ENCODE measurements at regions not wholly inside any gene's neighbourhood (a gene's known extent, or its start where the extent isn't known, plus 50 kb on each side); places are given as distances from the start of the nearest gene placed in this dataset.

GRCh38 chr2:146867477-146867986, 977.3 kb upstream of the ACVR2A start:
- H3K36me3 ChIP-seq, result no peaks in the 10 kb centered on the region
- no peak for TF ChIP-seq CTCF (IDR thresholded peaks at IDR 0.05)
- no peak overlapping the region for H3K27ac ChIP-seq
- no peak overlapping the region for H3K4me3 ChIP-seq (ENCODE audit: low read depth in 1 of 2, low read length in 1 of 2)
- H3K27me3 ChIP-seq, result no peaks in the 10 kb centered on the region
- no peaks in the 10 kb centered on the region for H3K4me1 ChIP-seq (ENCODE audit: control insufficient read depth in 1 of 2, insufficient read depth in 1 of 2, low read depth in 1 of 2, low read length in 1 of 2)
- no peaks in the 10 kb centered on the region for H3K9me3 ChIP-seq

GRCh38 chr2:146853741-146854444, 990.9 kb upstream of the ACVR2A start:
- no peak for TF ChIP-seq CTCF (IDR thresholded peaks at IDR 0.05)
- no peak overlapping the region for H3K27ac ChIP-seq
- H3K36me3 ChIP-seq, result no peaks in the 10 kb centered on the region
- no peaks in the 10 kb centered on the region for H3K4me1 ChIP-seq (ENCODE audit: control insufficient read depth in 1 of 2, insufficient read depth in 1 of 2, low read depth in 1 of 2, low read length in 1 of 2)
- H3K27me3 ChIP-seq, result no peaks in the 10 kb centered on the region
- H3K9me3 ChIP-seq, result no peaks in the 10 kb centered on the region
- H3K4me3 ChIP-seq (ENCODE audit: low read depth in 1 of 2, low read length in 1 of 2), result no peak overlapping the region

GRCh38 chr2:146852661-146853060, 992.2 kb upstream of the ACVR2A start:
- Histone ChIP-seq H3K27ac (no peak overlapping the region), H3K4me3 (ENCODE audit: low read depth in 1 of 2, low read length in 1 of 2) (no peak overlapping the region), H3K36me3 (no peaks in the 10 kb centered on the region), H3K4me1 (ENCODE audit: control insufficient read depth in 1 of 2, insufficient read depth in 1 of 2, low read depth in 1 of 2, low read length in 1 of 2) (no peaks in the 10 kb centered on the region), H3K9me3 (no peaks in the 10 kb centered on the region), H3K27me3 (no peaks in the 10 kb centered on the region)
- TF ChIP-seq CTCF (IDR thresholded peaks at IDR 0.05), result no peak

- H3K4me3 ChIP-seq (ENCODE audit: low read depth in 1 of 2, low read length in 1 of 2), result no peak overlapping the region
- H3K27ac ChIP-seq, result no peak overlapping the region
- TF ChIP-seq CTCF (IDR thresholded peaks at IDR 0.05), result no peak
- H3K4me1 ChIP-seq (ENCODE audit: control insufficient read depth in 1 of 2, insufficient read depth in 1 of 2, low read depth in 1 of 2, low read length in 1 of 2), result no peaks in the 10 kb centered on the region
- H3K27me3 ChIP-seq, result no peaks in the 10 kb centered on the region
- no peaks in the 10 kb centered on the region for H3K9me3 ChIP-seq
- no peaks in the 10 kb centered on the region for H3K36me3 ChIP-seq
These were observed 994.1 kb upstream of the ACVR2A start for GRCh38 chr2:146850746-146851145.

GRCh38 chr2:146847846-146848245, 997.0 kb upstream of the ACVR2A start:
- no peak for TF ChIP-seq CTCF (IDR thresholded peaks at IDR 0.05)
- H3K27me3 ChIP-seq, result no peaks in the 10 kb centered on the region
- no peaks in the 10 kb centered on the region for H3K36me3 ChIP-seq
- no peak overlapping the region for H3K4me3 ChIP-seq (ENCODE audit: low read depth in 1 of 2, low read length in 1 of 2)
- H3K9me3 ChIP-seq, result no peaks in the 10 kb centered on the region
- H3K27ac ChIP-seq, result no peak overlapping the region
- H3K4me1 ChIP-seq (ENCODE audit: control insufficient read depth in 1 of 2, insufficient read depth in 1 of 2, low read depth in 1 of 2, low read length in 1 of 2), result no peaks in the 10 kb centered on the region

All from neutrophil (primary cell).